ENCODE measurements at regions not wholly inside any gene's neighbourhood (a gene's known extent, or its start where the extent isn't known, plus 50 kb on each side); places are given as distances from the start of the nearest gene placed in this dataset.

DNA sequence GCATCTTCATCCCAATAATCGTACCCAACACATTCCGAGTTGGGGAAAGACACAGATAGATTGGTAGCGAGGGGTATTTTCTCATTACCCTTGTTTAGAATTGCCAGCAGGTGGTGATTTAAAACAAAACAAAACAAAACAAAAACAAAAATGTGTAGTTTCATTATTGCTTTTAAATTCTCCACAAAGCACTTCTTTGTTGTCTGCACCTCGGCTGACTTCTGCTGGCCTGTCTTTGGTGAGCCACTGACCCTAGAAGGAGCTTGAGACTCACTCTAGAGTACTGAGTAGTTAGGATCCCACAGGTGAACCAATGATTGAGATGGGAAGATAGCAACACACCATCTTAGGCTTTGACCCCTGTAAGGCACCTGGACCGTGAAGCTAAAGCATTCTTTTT lies 105.4 kb upstream of the BET1 start:
- no peak for DNase-seq (ENCODE audit: low read depth in 1 of 2, low spot score in 1 of 2)
- Histone ChIP-seq H3K4me3 (replicated peaks; ENCODE audit: insufficient read depth, low read length) (no peak overlapping the region), H3K27ac (replicated peaks) (no peak overlapping the region), H3K27me3 (ENCODE audit: insufficient read depth, poor library complexity, severe bottlenecking) (peaks cover 2% of the 10 kb centered on the region)
- no peak for TF ChIP-seq GABPA (IDR thresholded peaks at IDR 0.05; ENCODE audit: low read depth)

DNA sequence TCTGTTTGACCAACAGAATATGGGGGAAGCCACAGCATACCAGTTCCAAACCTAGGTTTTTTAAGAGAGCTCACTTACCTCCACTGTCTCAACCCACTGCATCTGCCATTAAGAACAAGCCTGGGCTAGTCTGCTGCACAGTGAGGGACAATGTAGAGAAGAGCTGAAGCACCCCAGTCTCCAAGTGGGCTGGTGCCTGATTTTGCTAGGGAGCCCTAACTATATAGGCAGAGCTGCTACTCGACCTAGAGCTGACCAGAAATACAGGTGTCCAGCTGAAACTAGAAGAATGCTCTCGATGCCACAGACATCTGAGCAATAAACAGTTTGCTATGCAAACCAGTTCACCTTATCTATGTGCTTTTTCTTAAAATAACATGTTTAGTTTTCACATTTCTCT lies 106.9 kb upstream of the BET1 start:
- peaks cover 2% of the 10 kb centered on the region for H3K27me3 ChIP-seq (ENCODE audit: insufficient read depth, poor library complexity, severe bottlenecking)

DNA sequence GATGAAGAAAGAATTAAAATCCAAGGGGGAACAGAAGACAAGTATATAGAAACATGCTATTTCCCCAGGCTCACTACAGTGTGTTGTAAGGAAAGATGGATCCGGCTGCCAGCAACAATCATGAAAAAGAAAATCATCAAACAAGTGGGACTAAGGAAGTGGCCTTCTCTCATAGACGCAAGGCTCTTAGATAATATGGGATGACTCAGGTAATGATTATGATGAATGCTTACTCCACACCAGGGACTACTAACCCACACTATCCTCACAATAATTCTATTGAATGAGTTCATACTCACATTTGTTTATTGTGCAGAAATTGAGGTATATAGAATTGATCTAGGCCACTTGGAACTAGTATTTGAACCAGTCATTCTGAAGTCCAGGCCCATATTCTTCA lies 111.2 kb upstream of the BET1 start:
- no peak for DNase-seq (ENCODE audit: low read depth in 1 of 2, low spot score in 1 of 2)
- no peak overlapping the region for H3K27ac ChIP-seq (replicated peaks)
- TF ChIP-seq, protein P1, sequence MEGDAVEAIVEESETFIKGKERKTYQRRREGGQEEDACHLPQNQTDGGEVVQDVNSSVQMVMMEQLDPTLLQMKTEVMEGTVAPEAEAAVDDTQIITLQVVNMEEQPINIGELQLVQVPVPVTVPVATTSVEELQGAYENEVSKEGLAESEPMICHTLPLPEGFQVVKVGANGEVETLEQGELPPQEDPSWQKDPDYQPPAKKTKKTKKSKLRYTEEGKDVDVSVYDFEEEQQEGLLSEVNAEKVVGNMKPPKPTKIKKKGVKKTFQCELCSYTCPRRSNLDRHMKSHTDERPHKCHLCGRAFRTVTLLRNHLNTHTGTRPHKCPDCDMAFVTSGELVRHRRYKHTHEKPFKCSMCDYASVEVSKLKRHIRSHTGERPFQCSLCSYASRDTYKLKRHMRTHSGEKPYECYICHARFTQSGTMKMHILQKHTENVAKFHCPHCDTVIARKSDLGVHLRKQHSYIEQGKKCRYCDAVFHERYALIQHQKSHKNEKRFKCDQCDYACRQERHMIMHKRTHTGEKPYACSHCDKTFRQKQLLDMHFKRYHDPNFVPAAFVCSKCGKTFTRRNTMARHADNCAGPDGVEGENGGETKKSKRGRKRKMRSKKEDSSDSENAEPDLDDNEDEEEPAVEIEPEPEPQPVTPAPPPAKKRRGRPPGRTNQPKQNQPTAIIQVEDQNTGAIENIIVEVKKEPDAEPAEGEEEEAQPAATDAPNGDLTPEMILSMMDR (IDR thresholded peaks at IDR 0.05; ENCODE audit: insufficient read depth, low read length), result no peak
- TF ChIP-seq POLR2AphosphoS5 (IDR thresholded peaks at IDR 0.05; ENCODE audit: low read depth) (no peak), GABPA (IDR thresholded peaks at IDR 0.05; ENCODE audit: low read depth) (no peak), SPI1 (IDR thresholded peaks at IDR 0.05; ENCODE audit: borderline replicate concordance, low read depth) (no peak)
- TF ChIP-seq, protein P2, sequence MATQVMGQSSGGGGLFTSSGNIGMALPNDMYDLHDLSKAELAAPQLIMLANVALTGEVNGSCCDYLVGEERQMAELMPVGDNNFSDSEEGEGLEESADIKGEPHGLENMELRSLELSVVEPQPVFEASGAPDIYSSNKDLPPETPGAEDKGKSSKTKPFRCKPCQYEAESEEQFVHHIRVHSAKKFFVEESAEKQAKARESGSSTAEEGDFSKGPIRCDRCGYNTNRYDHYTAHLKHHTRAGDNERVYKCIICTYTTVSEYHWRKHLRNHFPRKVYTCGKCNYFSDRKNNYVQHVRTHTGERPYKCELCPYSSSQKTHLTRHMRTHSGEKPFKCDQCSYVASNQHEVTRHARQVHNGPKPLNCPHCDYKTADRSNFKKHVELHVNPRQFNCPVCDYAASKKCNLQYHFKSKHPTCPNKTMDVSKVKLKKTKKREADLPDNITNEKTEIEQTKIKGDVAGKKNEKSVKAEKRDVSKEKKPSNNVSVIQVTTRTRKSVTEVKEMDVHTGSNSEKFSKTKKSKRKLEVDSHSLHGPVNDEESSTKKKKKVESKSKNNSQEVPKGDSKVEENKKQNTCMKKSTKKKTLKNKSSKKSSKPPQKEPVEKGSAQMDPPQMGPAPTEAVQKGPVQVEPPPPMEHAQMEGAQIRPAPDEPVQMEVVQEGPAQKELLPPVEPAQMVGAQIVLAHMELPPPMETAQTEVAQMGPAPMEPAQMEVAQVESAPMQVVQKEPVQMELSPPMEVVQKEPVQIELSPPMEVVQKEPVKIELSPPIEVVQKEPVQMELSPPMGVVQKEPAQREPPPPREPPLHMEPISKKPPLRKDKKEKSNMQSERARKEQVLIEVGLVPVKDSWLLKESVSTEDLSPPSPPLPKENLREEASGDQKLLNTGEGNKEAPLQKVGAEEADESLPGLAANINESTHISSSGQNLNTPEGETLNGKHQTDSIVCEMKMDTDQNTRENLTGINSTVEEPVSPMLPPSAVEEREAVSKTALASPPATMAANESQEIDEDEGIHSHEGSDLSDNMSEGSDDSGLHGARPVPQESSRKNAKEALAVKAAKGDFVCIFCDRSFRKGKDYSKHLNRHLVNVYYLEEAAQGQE (IDR thresholded peaks at IDR 0.05; ENCODE audit: insufficient replicate concordance, low read depth), result no peak

More for the DNA sequence above, 106.9 kb upstream of the BET1 start:
- TF ChIP-seq POLR2AphosphoS5 (IDR thresholded peaks at IDR 0.05; ENCODE audit: low read depth), result no peak
- TF ChIP-seq, protein P1 (IDR thresholded peaks at IDR 0.05; ENCODE audit: insufficient read depth, low read length), result no peak
- TF ChIP-seq SPI1 (IDR thresholded peaks at IDR 0.05; ENCODE audit: borderline replicate concordance, low read depth), result no peak
- no peak for DNase-seq (ENCODE audit: low read depth in 1 of 2, low spot score in 1 of 2)
- H3K4me3 ChIP-seq (replicated peaks; ENCODE audit: insufficient read depth, low read length), result no peak overlapping the region
- no peak overlapping the region for H3K27ac ChIP-seq (replicated peaks)

DNA sequence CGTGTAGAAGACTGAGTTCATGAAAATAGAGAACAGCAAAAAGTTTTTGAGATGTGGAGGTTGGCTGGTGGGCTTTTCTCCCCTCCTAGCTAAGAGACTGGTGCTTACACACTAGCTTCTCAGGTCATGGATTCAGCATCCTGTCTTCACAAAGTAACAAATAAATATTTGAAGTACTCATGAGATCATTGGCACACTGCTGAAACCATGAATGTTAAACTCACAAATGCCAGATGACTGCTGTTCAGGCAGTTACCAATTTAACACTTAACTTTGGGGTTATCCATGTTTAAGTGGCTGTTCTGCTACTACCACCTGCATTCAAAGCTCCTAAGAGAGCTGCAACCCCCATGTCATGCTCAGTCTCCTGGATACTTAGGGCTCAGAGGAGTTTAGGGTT lies 119.0 kb upstream of the BET1 start:
- Histone ChIP-seq H3K27ac (replicated peaks) (no peak overlapping the region), H3K27me3 (ENCODE audit: insufficient read depth, poor library complexity, severe bottlenecking) (peaks cover 3% of the 10 kb centered on the region), H3K4me3 (replicated peaks; ENCODE audit: insufficient read depth, low read length) (no peak overlapping the region)
- no peak for TF ChIP-seq SPI1 (IDR thresholded peaks at IDR 0.05; ENCODE audit: borderline replicate concordance, low read depth)
- TF ChIP-seq GABPA (IDR thresholded peaks at IDR 0.05; ENCODE audit: low read depth), result no peak
- TF ChIP-seq, protein P2 (IDR thresholded peaks at IDR 0.05; ENCODE audit: insufficient replicate concordance, low read depth), result no peak
- TF ChIP-seq POLR2AphosphoS5 (IDR thresholded peaks at IDR 0.05; ENCODE audit: low read depth), result no peak
- TF ChIP-seq, protein P1 (IDR thresholded peaks at IDR 0.05; ENCODE audit: insufficient read depth, low read length), result no peak
- DNase-seq (ENCODE audit: low read depth in 1 of 2, low spot score in 1 of 2), result no peak

More for the DNA sequence above, 111.2 kb upstream of the BET1 start:
- Histone ChIP-seq H3K27me3 (ENCODE audit: insufficient read depth, poor library complexity, severe bottlenecking) (peaks cover 4% of the 10 kb centered on the region), H3K4me3 (replicated peaks; ENCODE audit: insufficient read depth, low read length) (no peak overlapping the region)
